PC-3 (cell line): ENCODE measurements at regions not wholly inside any gene's neighbourhood (a gene's known extent, or its start where the extent isn't known, plus 50 kb on each side); places are given as distances from the start of the nearest gene placed in this dataset.

Experiments used
- ATAC-seq: fragments of 200-7000 bp; cut with Tn5 transposase; 2 replicates; pipeline ENCODE4 v1.9.1; 2020; ENCODE audit warnings: mild to moderate bottlenecking, moderate library complexity
- BruUV-seq: library from RNA; stranded (reverse); fragments of 400-500 nt; replicated peaks from 2 replicates; lab custom pipeline; 2021; lab: Mats Ljungman, UMichigan
- CTCF ChIA-PET: fragments of 300-600 bp; sonication (Branson Sonifier 250); formaldehyde crosslinking; loops from one replicate; lab custom pipeline; 2022; ENCODE audit warnings: antibody characterized with exemption; lab: Charles Lee
- POLR2A ChIA-PET: fragments of 300-600 bp; sonication (Branson Sonifier 250); formaldehyde crosslinking; loops from one replicate; lab custom pipeline; 2022; ENCODE audit warnings: antibody characterized with exemption; ENCODE audit not compliant: unreplicated experiment; lab: Charles Lee
- DNase-seq: peaks from one replicate; pipeline ENCODE4 v3.0.0-alpha.2; 2015
- H2AFZ ChIP-seq: fragments of 300-600 bp; sonication (generic); 2 replicates; pipeline ENCODE4 v1.6.0; 2016; ENCODE audit warnings: antibody characterized with exemption, low read length
- H3F3A ChIP-seq: fragments of 300-600 bp; sonication (generic); one replicate; pipeline ENCODE4 v1.6.0; 2017; ENCODE audit warnings: antibody characterized with exemption, low read length, control low read depth, mild to moderate bottlenecking; ENCODE audit not compliant: unreplicated experiment
- H3K27ac ChIP-seq: fragments of 300-600 bp; sonication (generic); 2 replicates; pipeline ENCODE4 v1.5.1; 2016; ENCODE audit warnings: mild to moderate bottlenecking, low read length
- H3K27me3 ChIP-seq: fragments of 300-600 bp; sonication (generic); 2 replicates; pipeline ENCODE4 v1.6.1; 2016; ENCODE audit warnings: low read length, mixed read lengths
- H3K36me3 ChIP-seq: fragments of 300-600 bp; sonication (generic); 2 replicates; pipeline ENCODE4 v1.6.1; 2016; ENCODE audit warnings: low read depth, mixed run types, low read length, mixed read lengths
- H3K4me1 ChIP-seq: fragments of 300-600 bp; sonication (generic); 2 replicates; pipeline ENCODE4 v1.5.1; 2016; ENCODE audit warnings: low read length; ENCODE audit not compliant: insufficient read depth
- H3K4me2 ChIP-seq: fragments of 300-600 bp; sonication (generic); 2 replicates; pipeline ENCODE4 v1.6.0; 2016; ENCODE audit warnings: low read length
- H3K4me3 ChIP-seq: fragments of 300-600 bp; sonication (generic); 2 replicates; pipeline ENCODE4 v1.5.1; 2016; ENCODE audit warnings: mild to moderate bottlenecking, low read length, mixed read lengths
- H3K79me2 ChIP-seq: fragments of 300-600 bp; sonication (generic); 2 replicates; pipeline ENCODE4 v1.6.1; 2017; ENCODE audit warnings: low read length, mixed read lengths
- H3K9ac ChIP-seq: fragments of 300-600 bp; sonication (generic); 2 replicates; pipeline ENCODE4 v1.6.0; 2016; ENCODE audit warnings: mild to moderate bottlenecking, low read length
- H3K9me2 ChIP-seq: fragments of 300-600 bp; sonication (generic); replicated peaks from 2 replicates; pipeline ENCODE4 v1.6.1; 2016; ENCODE audit warnings: mixed run types, low read length, mixed read lengths
- H3K9me3 ChIP-seq: fragments of 300-600 bp; sonication (generic); 2 replicates; pipeline ENCODE4 v1.6.1; 2016; ENCODE audit warnings: low read length, mixed read lengths
- H4K20me1 ChIP-seq: fragments of 300-600 bp; sonication (generic); 2 replicates; pipeline ENCODE4 v1.6.1; 2016; ENCODE audit warnings: low read length, mixed read lengths
- CTCF ChIP-seq: fragments of 300-600 bp; sonication (generic); conservative IDR thresholded peaks from 2 replicates; pipeline ENCODE4 v1.5.1; 2017; ENCODE audit warnings: antibody characterized with exemption, low read depth, mild to moderate bottlenecking, low read length
- EZH2 ChIP-seq: fragments of 300-600 bp; sonication (generic); IDR thresholded peaks from one replicate; pipeline ENCODE4 v1.6.1; 2017; ENCODE audit warnings: antibody characterized with exemption, mild to moderate bottlenecking, low read length; ENCODE audit not compliant: unreplicated experiment
- EZH2phosphoT487 ChIP-seq: fragments of 300-600 bp; sonication (generic); IDR thresholded peaks from 2 replicates; pipeline ENCODE4 v1.6.1; 2018; ENCODE audit warnings: mild to moderate bottlenecking, antibody characterized with exemption, low read length, borderline replicate concordance
- intact Hi-C: fragments of 100-400 bp; cut with micrococcal nuclease; formaldehyde crosslinking; loops from 2 replicates; pipeline ENCODE4 v1.9.0; 2023

GRCh38 chr6:113585246-113585645, 271.9 kb upstream of the MARCKS start:
- H3F3A ChIP-seq, result no peaks in the 10 kb centered on the region
- TF ChIP-seq CTCF (no peak), EZH2 (no peak), EZH2phosphoT487 (no peak)
- intact Hi-C loops, result no loop called here
- no peaks in the 10 kb centered on the region for H3K79me2 ChIP-seq
- no peaks in the 10 kb centered on the region for H3K9me2 ChIP-seq
- ChIA-PET CTCF (interaction anchor here (0.6 kb wide), 1 partner anchor 11 kb away, joined by 3 read pairs; no protein-coding TSS in a partner anchor), POLR2A (no interaction called here)
- H3K9ac ChIP-seq, result no peak overlapping the region
- DNase-seq (no peak), ATAC-seq (no peak)
- H3K27ac ChIP-seq, result no peak overlapping the region
- BruUV-seq, result no TSS peak
- no peak overlapping the region for H2AFZ ChIP-seq
- H3K4me2 ChIP-seq, result no peak overlapping the region
- H3K4me1 ChIP-seq, result no peaks in the 10 kb centered on the region
- H3K27me3 ChIP-seq, result no peaks in the 10 kb centered on the region
- no peaks in the 10 kb centered on the region for H3K9me3 ChIP-seq
- H3K36me3 ChIP-seq, result no peaks in the 10 kb centered on the region
- no peak overlapping the region for H3K4me3 ChIP-seq
- H4K20me1 ChIP-seq, result no peaks in the 10 kb centered on the region

- H3F3A ChIP-seq, result no peaks in the 10 kb centered on the region
- H3K4me2 ChIP-seq, result no peak overlapping the region
- H3K27ac ChIP-seq, result no peak overlapping the region
- no TSS peak for BruUV-seq
- H3K36me3 ChIP-seq, result no peaks in the 10 kb centered on the region
- CTCF ChIA-PET, result no interaction called here
- H3K27me3 ChIP-seq, result no peaks in the 10 kb centered on the region
- H4K20me1 ChIP-seq, result no peaks in the 10 kb centered on the region
- DNase-seq (peak; percentile 44), ATAC-seq (peak; percentile 13; the same call in 1 of the 2 replicates)
- H3K4me1 ChIP-seq, result no peaks in the 10 kb centered on the region
- H3K4me3 ChIP-seq, result no peak overlapping the region
- H3K9me3 ChIP-seq, result no peaks in the 10 kb centered on the region
- H3K79me2 ChIP-seq, result no peaks in the 10 kb centered on the region
- no peak overlapping the region for H2AFZ ChIP-seq
- TF ChIP-seq CTCF (no peak), EZH2phosphoT487 (no peak), EZH2 (no peak)
- POLR2A ChIA-PET, result no interaction called here
- no peak overlapping the region for H3K9ac ChIP-seq
- intact Hi-C loops, result no loop called here
- no peaks in the 10 kb centered on the region for H3K9me2 ChIP-seq
These were observed 270.6 kb upstream of the MARCKS start for GRCh38 chr6:113586413-113587077.

GRCh38 chr6:113587078-113587699, 270.0 kb upstream of the MARCKS start:
- Histone ChIP-seq H2AFZ (no peak overlapping the region), H3K9ac (no peak overlapping the region), H3K4me2 (no peak overlapping the region), H3K36me3 (no peaks in the 10 kb centered on the region), H3K4me1 (no peaks in the 10 kb centered on the region), H4K20me1 (no peaks in the 10 kb centered on the region), H3F3A (no peaks in the 10 kb centered on the region), H3K9me3 (no peaks in the 10 kb centered on the region), H3K27me3 (no peaks in the 10 kb centered on the region), H3K27ac (no peak overlapping the region), H3K4me3 (no peak overlapping the region), H3K79me2 (no peaks in the 10 kb centered on the region), H3K9me2 (no peaks in the 10 kb centered on the region)
- no TSS peak for BruUV-seq
- intact Hi-C loops, result no loop called here
- POLR2A ChIA-PET, result no interaction called here
- no peak for DNase-seq
- TF ChIP-seq EZH2phosphoT487, result no peak
- TF ChIP-seq CTCF, result no peak
- no peak for TF ChIP-seq EZH2
- no peak for ATAC-seq
- CTCF ChIA-PET, result no interaction called here
